ENCODE measurements at regions not wholly inside any gene's neighbourhood (a gene's known extent, or its start where the extent isn't known, plus 50 kb on each side); places are given as distances from the start of the nearest gene placed in this dataset.

GRCh38 chrX:96244955-96245354 is 439.7 kb upstream of the DIAPH2 start:
- no peak for TF ChIP-seq CTCF (conservative IDR thresholded peaks at IDR 0.05; ENCODE audit: low read depth, low read length)
- TF ChIP-seq EZH2 (IDR thresholded peaks at IDR 0.05; ENCODE audit: borderline replicate concordance, low read depth, low read length, poor library complexity, severe bottlenecking): no peak

Data from A673 (cell line).